GM12864 (cell line): ENCODE measurements at regions not wholly inside any gene's neighbourhood (a gene's known extent, or its start where the extent isn't known, plus 50 kb on each side); places are given as distances from the start of the nearest gene placed in this dataset.

Experiments used
- DNase-seq: peaks from one replicate; pipeline ENCODE4 v3.0.0-alpha.2; 2011; ENCODE audit warnings: low read depth
- H3K4me3 ChIP-seq: 2 replicates; pipeline ENCODE4 v1.5.1; 2011; ENCODE audit warnings: mild to moderate bottlenecking, low read depth, low read length, control low read depth
- TF ChIP-seq, protein P1 (sequence below): IDR thresholded peaks from 2 replicates; pipeline ENCODE4 v1.5.1; 2011; ENCODE audit warnings: low read depth, mild to moderate bottlenecking, moderate library complexity, low read length, control low read depth, inconsistent platforms; ENCODE audit errors: missing control alignments

DNA sequence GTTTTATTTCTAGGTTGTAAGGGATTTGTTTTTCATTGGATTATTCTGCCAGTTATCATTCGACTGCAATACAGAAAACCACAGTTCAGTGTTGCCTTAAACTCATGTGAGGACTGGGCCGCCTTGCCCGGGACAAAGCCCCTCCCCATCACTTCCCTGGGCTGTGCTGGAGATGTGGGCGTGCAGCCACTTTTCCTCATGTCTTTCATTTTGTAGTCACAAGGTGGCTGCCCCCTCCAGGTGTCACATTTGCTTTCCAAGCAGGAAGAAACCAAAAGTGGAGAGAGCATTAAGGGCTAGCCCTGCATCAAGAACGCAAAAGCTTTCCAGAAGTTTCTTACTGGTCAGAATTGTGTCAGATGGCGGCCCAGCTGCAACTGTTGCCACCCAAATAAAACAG lies 492.5 kb upstream of the ID2 start:
- no peak for DNase-seq
- H3K4me3 ChIP-seq = no peak overlapping the region
- TF ChIP-seq, protein P1, sequence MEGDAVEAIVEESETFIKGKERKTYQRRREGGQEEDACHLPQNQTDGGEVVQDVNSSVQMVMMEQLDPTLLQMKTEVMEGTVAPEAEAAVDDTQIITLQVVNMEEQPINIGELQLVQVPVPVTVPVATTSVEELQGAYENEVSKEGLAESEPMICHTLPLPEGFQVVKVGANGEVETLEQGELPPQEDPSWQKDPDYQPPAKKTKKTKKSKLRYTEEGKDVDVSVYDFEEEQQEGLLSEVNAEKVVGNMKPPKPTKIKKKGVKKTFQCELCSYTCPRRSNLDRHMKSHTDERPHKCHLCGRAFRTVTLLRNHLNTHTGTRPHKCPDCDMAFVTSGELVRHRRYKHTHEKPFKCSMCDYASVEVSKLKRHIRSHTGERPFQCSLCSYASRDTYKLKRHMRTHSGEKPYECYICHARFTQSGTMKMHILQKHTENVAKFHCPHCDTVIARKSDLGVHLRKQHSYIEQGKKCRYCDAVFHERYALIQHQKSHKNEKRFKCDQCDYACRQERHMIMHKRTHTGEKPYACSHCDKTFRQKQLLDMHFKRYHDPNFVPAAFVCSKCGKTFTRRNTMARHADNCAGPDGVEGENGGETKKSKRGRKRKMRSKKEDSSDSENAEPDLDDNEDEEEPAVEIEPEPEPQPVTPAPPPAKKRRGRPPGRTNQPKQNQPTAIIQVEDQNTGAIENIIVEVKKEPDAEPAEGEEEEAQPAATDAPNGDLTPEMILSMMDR = no peak

DNA sequence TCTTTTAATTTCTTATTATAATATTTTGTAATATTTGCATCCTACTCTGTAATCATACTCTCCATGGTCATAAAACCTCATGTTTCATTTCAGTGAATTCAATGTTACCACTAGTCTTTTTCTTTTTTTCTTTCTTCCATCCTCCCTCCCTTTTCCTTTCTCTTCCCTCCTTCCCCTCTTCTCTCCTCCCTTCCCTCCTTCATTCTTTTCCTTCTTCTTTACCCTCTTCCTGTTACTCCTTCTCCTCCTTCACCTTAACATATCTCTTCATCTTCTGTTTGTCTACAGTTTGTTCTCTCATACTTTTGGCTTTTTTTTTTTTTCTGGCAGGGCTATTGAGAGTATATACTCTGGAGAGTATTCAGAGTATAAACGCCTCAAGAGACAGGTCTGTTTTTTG lies 491.6 kb upstream of the ID2 start:
- DNase-seq = no peak
- no peak overlapping the region for H3K4me3 ChIP-seq

DNA sequence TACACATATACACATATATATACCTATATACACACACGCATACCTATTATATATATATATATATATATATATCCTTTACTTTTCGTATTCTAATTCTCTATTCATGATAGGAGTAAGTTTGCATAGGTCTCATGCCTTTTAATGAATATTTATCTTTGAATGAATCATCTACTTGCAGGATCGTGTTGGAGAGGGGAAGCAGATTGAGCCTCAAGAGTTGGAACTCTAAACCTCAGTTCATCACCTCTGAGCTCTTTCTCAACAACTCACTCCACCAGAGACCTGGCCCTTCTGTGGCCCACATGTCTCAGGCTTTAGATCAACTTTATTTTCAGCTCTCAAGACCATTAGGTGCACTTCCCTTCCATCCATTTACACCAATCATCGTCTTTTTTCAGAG lies 490.4 kb upstream of the ID2 start:
- no peak overlapping the region for H3K4me3 ChIP-seq
- TF ChIP-seq, protein P1 = no peak
- DNase-seq = no peak

More for the DNA sequence above, 491.6 kb upstream of the ID2 start:
- TF ChIP-seq, protein P1 = no peak

DNA sequence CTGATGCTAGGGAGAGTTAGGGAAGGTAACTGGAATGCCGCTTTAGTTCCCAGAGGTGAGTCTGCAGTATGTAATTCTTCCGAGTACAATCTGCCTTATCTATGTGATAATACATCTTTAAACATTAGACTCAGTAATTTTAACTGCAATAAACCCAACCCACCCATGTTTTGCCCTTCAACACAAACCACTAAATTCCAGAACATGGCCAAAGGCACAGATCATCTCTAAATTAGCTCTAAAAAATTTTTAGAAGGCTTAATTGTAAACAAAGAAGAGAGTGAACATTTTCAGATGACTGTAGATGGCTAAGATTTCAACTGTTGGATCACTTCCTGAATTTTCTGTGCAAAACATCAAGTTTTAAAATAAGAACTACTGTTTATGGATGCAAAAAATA lies 488.7 kb upstream of the ID2 start:
- TF ChIP-seq, protein P1 = no peak

GRCh38 chr2:8193686-8194615 lies 487.9 kb upstream of the ID2 start:
- H3K4me3 ChIP-seq = no peak overlapping the region
- TF ChIP-seq, protein P1 = no peak
- no peak for DNase-seq

More for the DNA sequence above, 488.7 kb upstream of the ID2 start:
- no peak for DNase-seq
- no peak overlapping the region for H3K4me3 ChIP-seq

DNA sequence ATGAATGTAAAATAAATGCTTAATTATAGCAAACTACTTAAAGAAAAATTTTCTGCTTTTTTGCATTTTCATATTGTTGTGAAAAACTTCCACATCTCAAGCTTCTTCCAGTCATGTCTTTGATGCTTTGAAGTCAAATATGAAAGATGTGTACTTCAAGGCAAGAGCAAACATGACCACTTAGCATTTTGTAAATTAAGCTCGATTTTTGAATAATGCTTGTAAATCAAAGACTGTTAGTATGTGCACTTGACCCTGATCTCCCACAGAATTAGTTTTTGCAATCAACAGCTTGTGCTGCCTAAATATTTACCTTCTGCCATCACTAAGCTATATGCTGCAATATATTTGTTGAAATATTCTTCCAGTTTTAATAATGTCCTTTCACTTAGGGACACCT lies 486.1 kb upstream of the ID2 start:
- no peak for DNase-seq
- H3K4me3 ChIP-seq = no peak overlapping the region
- TF ChIP-seq, protein P1 = no peak

DNA sequence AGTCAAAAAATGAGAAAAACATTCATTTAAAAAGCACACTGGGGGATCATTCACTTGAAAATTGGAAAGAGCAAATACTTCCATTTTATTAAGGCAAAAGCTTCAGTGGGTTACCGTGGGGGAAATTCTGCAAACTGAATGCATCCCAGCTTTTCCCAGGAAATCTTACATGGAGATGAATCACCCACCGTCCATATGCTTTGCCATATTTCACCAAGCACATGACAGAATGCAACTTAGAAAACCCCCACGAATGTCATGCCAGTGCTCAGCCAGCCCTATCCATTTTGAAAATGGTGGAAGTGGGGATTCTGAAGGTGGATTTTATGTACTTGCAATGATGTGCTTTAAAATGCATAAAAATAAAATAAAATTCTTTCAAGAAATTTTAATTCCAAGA lies 485.5 kb upstream of the ID2 start:
- TF ChIP-seq, protein P1 = no peak
- DNase-seq = no peak
- H3K4me3 ChIP-seq = no peak overlapping the region
